Ecto neural progenitor cell (in vitro differentiated cells): ENCODE measurements at regions not wholly inside any gene's neighbourhood (a gene's known extent, or its start where the extent isn't known, plus 50 kb on each side); places are given as distances from the start of the nearest gene placed in this dataset.
"Not testable (repeated sequence)": the region's sequence is repeated elsewhere in the genome, so short reads cannot be mapped to it uniquely, and the experiment has no call there.

Experiments used
- DNase-seq: peaks from one replicate; pipeline ENCODE4 v3.0.0-alpha.2; 2018; ENCODE audit warnings: low spot score

DNA sequence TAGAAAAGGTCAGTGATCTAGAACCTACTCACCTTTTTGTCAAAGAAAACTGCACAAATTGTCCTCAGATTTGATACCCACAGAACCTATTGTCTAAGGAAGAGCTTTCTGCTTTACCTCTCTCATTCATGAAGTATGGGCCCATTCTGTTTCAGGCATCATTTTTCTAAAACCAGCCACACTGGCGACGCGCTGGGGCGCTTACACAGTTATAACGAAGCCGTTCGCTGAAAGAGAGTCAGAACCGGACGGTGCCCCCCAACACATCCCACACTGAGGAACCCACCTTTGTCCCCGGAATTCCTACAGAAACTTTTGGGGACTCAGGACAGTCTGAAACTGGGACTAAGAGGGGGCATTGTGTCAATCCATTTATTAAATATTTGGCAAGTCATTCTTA, 206.3 kb upstream of the HAAO start:
- no peak for DNase-seq

DNA sequence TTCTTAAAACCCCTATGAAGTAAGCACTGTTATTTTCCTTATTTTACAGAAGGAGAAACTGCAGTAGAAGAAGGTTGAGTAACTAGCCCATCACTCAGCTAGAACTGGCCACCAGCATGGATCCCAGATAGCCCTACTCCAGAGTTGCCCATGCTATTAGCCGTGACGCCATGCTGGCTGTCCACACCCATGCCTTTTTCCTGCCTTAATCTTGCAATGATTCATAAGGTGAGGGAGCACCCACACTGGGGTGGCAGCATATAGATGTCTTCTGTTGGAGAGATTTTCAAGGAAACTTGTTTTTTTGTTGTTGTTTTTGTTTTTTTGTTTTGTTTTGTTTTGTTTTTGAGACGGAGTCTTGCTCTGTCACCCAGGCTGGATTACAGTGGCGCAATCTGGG, 204.1 kb upstream of the HAAO start:
- no peak for DNase-seq

DNA sequence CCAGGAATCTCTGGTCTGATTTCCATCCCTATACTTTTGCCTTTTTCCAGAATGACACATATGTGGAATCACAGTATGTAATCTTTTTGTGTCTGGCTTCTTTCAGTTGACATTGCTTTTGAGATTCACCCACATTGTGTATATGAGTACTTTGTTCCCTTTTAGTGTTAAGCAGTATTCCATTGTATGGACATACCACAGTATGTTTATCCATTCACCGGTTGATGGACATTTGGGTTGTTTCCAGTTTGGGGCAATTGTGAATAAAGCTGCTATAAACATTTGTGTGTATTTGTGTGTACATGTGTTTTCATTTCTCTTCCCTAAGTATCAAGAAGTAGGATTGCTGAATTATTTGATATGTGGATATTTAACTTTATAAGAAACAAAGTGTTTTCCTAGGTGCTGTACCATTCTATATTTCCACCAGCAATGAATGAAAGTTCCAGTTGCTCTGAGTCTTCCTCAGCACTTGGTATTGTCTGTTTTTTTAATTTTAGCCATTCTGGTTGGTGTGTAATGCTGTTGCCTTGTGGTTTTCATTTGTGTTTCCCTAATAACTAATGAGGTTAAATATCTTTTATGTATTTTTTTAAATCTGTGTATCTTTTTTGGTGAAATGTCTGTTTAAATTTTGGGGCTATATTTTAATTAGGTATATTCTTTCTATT, 203.5 kb upstream of the HAAO start:
- no peak for DNase-seq

DNA sequence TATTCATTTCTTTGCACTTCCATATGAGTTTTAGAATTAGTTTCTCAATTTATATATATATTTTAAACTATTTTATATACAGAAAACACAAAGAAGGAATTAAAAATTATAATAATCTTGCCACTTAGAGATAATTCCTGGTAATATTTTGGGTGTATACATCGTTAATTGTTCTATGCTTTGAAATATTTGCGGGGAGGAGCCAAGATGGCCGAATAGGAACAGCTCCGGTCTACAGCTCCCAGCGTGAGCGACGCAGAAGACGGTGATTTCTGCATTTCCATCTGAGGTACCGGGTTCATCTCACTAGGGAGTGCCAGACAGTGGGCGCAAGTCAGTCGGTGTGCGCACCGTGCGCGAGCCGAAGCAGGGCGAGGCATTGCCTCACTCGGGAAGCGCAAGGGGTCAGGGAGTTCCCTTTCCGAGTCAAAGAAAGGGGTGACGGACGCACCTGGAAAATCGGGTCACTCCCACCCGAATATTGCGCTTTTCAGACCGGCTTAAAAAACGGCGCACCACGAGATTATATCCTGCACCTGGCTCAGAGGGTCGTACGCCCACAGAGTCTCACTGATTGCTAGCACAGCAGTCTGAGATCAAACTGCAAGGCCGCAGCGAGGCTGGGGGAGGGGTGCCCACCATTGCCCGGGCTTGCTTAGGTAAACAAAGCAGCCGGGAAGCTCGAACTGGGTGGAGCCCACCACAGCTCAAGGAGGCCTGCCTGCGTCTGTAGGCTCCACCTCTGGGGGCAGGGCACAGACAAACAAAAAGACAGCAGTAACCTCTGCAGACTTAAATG, 197.1 kb upstream of the HAAO start:
- DNase-seq, result peak; percentile 20

DNA sequence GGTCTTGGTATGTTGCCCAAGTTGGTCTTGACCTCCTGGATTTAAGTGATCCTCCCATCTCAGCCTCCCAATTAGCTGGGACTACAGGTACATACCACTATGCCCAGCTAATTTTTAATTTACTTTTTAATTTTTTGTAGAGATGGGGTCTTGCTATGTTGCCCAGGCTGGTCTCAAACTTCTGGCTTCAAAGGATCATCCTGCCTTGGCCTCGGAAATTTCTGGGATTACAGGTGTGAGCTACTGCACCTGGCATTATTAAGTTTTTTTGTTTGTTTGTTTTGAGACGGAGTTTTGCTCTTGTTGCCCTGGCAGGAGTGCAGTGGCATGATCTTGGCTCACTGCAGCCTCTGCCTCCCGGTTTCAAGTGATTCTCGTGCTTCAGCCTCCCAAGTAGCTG, 195.7 kb upstream of the HAAO start:
- not testable (repeated sequence) for DNase-seq

DNA sequence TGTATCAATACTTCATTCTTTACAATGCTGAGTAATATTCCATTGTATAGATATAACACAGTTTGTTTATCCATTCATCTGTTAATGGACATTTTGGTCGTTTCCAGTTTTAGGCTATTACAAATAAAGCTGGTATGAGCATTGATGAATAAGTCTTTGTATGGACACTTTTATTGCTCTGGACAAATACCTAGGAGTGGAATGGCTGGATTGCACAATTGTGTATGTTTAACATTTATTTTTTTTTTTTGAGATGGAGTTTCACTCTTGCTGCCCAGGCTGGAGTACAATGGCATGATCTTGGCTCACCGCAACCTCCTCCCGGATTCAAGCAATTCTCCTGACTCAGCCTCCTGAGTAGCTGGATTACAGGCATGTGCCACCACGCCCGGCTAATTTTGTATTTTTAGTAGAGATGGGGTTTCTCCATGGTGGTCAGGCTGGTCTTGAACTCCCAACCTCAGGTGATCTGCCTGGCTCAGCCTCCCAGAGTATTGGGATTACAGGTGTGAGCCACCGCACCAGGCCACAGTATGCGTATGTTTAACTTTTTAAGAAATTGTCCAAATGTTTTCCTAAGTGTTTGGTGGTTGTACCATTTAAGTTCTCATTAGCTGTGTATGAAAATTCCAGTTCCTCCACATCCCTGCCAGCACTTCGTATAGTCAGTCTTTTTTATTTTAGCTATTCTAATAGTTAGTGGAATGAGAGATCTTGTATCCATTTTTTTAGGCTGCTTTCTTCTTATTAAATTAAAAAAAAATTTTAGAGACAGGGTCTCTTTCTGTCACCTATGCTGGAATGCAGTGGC, 194.9 kb upstream of the HAAO start:
- DNase-seq, result no peak

DNA sequence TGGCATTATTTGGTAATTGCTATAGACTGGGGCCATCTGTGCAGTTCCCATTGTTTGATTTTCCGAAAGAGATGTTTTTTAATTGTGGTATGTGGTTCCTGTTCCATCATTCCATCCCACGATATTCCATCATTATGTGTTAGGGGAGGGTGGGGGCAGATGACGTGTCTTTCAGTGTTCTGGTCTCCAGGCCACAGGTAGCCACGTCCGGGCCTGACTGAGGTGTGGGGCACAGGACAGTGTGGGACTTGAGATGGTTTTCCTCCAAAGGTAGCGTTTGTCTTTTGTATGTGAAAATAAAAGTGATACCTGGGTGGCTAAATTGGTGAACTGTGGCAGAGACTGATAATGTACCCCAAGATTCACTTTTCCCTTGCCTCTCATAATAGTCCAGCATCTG, 192.2 kb upstream of the HAAO start:
- DNase-seq, result no peak

DNA sequence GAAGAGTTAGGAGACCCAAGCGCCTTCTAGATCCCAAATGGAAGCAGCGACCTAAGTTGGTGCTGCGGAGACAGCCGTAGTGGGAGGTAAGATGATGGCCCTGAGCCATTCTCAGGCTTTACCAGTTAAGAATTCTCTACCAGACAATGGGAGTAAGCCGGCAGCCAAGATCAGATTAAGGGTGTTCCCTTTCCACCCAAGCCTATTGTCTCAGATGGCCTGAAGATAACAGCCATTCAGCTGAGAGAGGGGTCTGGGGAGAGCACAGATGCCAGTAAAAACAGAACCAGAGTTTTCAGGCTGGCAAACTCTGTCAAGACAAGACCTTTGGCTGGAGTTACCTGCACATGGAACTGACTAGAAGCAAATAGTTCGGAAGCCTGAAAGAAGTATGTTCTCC, 191.7 kb upstream of the HAAO start:
- DNase-seq, result no peak

DNA sequence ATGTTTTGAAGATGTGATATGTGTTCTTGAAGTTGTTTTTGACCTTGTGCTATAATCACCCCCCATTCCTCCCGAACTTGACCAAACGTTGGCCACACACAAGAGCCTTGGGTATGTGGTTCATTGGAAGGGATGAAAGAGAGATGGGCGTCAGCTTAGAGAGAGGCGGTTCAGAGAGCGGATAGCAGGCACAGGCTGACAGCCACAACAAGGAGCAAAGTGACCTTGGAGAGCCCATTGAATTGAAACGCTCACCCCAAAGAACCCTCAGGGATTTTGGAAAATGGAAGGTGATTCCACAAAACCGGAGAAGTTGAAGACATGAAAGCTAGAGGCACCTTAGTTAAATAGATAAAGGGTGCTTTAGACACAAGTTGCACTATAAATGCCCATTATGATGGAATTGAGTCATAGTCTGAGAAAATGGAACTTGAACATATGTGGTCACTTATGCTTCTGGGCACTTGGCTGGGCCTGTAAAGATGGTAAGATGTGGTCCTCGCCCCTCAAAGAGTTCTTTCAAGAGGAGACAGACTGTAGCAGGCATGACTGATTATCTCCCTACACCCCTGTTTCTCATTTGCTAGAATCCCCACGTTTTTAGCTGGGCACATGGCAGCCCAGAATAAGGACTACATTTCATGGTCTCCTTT, 188.5 kb upstream of the HAAO start:
- no peak for DNase-seq

DNA sequence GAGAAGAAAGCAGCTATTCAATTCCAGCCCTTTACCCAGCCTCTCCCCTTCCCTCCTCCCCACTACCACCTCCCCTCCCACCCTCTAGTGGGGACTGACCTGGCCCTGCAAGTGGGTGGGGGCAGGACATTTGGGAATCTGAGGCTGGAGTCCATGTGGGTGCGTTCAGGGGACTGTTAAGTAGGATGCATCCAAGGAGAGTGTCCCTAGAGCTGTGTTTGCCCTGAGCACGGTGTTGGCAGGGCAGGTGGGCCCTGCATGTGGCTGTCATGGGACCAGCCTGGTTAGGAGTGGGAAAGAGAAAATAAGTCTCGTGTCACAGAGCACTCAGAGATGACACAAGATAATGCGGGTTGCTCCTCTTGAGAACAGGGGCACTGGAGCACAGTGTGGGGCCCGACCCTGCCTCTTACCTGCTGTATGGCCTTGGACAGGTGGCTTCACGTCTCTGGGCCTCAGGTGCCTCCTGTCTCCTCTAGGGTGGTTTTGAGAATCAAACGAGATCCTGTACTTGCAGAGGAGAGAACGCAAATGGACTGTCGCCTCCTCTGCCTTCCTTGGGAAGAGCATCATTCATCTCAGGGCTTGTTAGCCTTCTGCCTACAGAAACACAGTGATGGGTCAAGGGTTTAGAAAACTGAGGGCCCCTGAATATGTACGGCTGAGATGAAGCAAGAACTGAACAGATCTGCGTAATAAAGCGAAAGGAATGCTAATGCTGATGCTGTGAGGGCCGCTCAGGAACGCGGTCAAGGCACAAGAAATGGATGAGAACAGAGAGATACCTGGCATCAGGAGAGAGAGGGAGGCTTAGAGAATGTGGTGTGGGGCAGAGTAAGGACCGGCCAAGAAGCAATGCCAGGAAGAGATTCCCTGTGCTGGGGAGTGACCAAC, 187.7 kb upstream of the HAAO start:
- DNase-seq, result no peak

DNA sequence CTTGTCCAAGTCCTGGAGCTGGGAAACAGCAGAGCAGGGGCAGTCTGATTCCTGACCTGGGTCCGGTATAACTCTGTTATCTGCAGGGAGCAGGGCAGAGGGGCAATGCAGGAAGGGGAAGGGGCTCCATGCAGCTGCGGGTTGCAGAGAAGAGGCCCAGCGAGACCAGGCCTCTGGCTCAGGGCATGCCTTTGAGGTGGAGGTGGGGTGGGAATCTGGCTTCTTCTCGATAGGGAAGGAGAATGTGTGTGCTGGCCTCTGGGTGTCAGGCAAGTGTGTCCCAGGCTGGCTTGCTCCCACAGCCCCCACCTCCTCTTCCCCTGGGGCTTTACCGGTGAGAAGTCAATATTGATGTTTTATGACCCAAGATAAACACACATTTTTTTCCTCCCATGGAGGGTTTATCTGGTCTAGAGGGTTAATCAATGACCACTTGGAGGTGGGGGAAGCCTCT, 187.1 kb upstream of the HAAO start:
- DNase-seq, result no peak

DNA sequence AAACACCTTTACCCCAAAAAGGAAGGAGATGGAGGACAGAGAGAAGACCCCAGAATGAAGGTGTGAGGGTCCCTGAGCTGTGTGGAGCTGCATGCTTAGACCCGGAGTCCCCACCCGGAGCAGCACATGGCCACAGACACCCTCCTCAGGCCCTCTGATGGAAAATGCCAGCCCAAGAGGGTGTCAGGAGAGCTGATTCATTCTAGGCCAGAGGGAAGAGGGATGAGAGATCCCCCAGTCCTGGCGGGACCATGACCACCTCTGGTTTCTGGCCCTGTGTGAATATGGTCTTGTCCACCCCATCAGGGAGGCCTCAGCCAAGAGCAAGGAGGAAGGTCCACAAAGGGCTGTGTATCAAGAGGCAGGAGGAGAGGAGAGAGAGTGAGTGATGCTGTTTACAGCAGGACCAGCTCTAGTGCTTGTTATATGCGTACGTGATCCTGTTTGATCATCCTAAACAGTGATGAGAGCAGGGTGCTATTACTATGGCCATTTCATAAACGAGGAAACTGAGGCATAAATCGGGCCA, 186.6 kb upstream of the HAAO start:
- DNase-seq, result no peak

DNA sequence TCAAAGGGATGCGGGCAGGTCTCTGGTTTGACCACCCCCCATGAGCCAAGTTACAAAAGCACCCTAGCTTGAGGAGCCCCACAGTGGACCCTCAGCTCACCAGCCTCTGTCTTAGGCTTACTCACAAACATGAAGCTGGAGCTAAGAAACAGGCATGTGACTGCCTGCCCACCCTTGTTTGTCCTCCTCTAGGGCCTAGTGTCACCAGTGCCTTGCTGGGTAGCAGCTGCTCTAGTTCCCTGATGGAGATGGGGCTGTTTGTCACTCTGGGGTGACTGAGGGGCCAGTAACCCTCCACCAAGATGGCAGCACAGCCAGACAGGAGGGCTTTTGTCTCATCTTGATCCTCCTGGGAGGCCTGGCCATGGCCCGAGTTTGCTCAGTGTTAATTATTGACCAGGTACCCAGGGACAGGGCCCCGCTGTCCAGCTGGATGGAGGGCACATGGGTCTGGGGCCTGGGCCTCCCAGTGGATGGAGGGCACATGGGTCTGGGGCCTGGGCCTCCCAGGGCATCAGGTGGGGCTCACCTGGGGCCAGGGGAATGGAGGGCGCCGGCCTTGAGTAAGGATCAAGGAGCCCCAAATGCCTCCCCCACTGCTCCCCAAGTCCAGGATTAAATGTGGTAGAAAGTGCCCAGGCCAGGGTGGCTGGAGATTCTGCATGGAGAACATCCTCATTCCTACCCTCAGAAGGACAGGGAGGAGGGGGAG, 185.9 kb upstream of the HAAO start:
- DNase-seq, result no peak

DNA sequence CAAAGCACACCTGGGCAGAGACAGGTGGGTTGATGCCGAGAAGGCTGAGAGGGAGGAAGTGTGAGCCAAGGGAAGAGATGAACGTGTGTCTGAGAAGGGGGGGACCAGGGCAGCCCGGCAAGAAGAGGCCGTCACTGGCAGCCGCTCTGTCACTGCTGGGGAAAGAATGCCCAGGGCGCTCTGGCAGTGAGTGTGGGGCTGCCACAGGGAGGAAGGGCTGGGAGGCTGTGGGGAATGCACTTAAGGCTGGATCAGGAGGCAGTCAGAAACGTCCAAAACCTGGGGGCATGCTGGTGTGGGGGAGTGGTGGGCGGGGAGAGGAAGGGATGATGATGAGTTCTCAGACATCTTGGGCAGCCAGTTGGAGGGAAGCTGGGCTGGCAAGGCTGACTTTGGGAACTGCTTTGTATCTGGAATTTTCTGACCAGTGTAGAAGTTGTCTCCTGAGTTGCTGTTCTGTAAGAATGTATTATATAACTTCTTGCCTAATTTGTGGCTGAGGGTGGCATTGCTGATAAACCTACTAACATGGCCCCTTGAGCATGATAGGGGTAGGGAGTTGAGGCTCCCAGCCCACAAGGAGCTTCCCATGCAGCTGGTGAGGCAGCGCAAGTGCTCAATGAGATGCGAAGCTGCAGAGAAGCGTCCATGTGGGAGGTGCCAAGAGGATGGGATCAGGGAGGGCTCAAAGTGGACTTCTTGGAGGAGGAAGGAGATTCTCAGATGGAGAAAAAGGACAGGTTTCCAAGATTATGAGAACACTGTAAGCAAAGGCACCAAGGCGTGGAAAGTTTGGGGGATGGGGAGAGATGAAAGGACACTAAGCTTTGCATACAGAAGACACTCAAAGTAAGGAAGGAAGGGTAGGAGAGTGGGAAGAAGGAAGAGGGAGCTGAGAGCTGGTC, 185.1 kb upstream of the HAAO start:
- no peak for DNase-seq

DNA sequence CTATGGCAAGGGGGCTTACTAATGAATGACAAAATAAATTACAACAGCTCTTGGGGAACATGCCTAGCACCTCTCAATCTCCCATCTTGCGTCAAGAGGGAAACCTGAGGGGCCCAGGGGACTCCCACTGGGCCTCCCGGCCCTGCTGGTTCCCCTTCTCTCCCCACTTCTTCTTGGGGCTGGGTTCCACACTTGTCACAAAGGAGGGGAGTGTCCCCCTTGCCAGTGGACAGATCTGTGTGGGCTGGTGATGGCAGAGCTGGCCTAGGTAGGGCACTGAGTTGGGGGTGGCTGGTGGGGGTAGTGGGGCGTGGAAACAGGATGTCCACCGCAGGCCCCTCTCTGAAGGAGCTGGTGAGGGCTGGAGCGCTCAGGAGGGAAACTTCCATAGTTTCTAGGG, 184.0 kb upstream of the HAAO start:
- DNase-seq, result no peak

DNA sequence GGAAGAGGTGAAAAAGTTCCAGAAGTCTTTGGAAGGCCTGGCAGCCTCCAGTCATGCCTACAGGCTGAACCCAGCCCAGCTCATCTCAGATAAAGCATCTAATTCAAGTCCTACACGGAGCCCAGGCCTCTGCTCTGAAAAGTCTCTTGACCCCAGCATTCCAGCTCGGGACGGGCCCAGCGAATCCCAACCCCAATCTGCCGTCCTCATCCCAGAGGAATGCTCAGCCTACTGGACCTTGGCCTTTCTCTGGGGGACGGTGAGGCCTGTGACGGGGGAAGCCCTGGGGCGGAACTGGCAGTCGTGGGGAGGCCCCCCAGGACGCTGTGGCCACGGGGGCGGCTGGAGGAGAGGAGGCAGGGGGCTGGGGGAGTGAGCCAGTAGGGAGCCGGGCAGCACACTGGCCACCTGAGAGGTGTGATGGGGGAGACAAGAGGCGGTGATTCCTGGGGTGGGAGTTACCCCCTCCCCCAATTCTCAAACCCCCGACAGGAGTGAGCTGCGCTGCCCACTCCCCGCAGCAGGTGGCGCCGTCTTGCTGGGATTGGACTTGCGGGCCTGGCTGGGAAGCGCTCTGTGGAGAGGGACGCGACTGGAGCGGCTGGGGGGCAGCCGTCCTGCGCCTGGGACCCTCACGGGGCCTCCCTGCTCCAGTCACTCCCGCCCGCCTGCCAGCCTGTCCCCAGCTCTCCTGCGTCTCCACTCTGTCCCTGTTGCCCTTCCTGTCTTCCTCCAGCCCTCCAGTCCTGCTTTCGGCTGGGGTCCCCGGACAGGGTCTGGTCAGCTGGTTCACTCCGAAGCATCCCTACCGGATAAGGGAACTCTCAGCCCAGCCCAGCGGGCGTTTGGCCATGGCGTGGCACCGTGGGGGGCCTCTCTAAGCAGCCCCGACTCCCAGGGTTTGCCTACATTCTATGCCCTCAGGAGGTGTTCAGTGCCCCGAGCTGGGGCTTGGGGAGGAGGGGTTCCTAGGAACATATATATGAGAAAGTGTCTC, 182.6 kb upstream of the HAAO start:
- peak; percentile 90 for DNase-seq

DNA sequence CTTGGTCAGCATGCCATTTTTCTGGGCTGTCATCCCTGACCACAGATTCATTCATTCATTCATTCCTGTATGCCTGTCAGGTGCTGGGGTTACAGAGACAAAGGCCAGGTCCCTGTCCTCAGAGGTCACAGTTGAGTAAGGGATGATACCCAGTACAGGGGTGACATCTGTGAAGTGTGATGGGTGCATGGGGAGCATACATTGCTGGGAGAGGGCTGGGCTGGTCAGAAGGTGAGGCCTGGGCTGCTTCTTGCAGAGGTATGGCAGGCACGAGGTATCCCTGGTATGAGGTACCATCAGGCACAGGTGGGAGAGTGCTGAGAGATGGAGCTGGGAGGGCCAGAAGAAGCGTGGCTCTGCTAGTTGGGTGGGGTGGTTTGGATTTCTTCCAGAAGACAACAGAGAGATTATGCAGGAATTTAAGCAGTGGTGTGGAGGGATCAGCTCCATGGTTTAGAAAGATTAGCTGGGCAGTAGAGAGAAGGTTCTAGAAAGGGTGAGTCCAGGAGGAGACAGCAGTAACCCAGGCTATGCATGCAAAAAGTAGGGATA, 181.9 kb upstream of the HAAO start:
- no peak for DNase-seq

DNA sequence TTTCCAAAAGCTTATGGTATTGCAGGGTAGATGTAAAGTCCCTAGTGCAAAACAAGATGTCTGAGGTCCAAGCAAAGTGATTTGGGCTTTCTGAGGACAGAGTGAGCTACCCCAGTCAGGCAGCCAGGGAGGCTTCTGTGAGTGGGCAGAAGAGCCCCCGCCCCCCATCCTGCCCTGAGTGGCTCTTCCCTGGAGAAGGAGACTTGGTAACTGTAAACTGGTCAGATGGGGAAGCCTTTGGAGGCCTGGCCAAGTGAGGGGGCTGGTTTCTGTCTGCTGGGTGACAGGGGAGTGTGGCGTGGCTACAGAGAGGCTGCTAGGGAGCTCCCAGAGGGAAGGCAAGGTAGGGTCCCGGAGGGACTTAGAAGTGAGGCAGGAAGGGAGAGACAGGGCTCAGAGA, 181.3 kb upstream of the HAAO start:
- no peak for DNase-seq
